ENCODE measurements at regions not wholly inside any gene's neighbourhood (a gene's known extent, or its start where the extent isn't known, plus 50 kb on each side); places are given as distances from the start of the nearest gene placed in this dataset.
"Not testable (repeated sequence)": the region's sequence is repeated elsewhere in the genome, so short reads cannot be mapped to it uniquely, and the experiment has no call there.

- Mint-ChIP-seq H3K9me3 (peaks cover 0 to 3% of the 10 kb centered on the region in 2 donors), H3K4me3 (no peak overlapping the region), H3K27me3 (no peaks in the 10 kb centered on the region), H3K36me3 (ENCODE audit: insufficient read depth) (no peaks in the 10 kb centered on the region), H3K27ac (no peak overlapping the region), H3K4me1 (ENCODE audit: low read depth in 2 of 2) (no peaks in the 10 kb centered on the region)
- ATAC-seq (replicated peaks) (no peak), DNase-seq (no peak)
Measured at GRCh38 chr5:44953078-44953477, 144.3 kb downstream of the MRPS30 start.

- not testable (repeated sequence) for ATAC-seq (replicated peaks); DNase-seq; H3K9me3 Mint-ChIP-seq; H3K27ac Mint-ChIP-seq; H3K4me3 Mint-ChIP-seq; H3K36me3 Mint-ChIP-seq (ENCODE audit: insufficient read depth); H3K27me3 Mint-ChIP-seq; H3K4me1 Mint-ChIP-seq (ENCODE audit: low read depth in 2 of 2)
Measured at GRCh38 chr5:44958943-44959454, 150.3 kb downstream of the MRPS30 start.

- ATAC-seq (replicated peaks): no peak
- no peak overlapping the region for H3K4me3 Mint-ChIP-seq
- no peak overlapping the region for H3K27ac Mint-ChIP-seq
- no peaks in the 10 kb centered on the region for H3K4me1 Mint-ChIP-seq (ENCODE audit: low read depth in 2 of 2)
- no peak for DNase-seq
- H3K9me3 Mint-ChIP-seq: peaks cover 7 to 9% of the 10 kb centered on the region in 2 donors
- H3K27me3 Mint-ChIP-seq: no peaks in the 10 kb centered on the region
- H3K36me3 Mint-ChIP-seq (ENCODE audit: insufficient read depth): no peaks in the 10 kb centered on the region
Measured at GRCh38 chr5:44969825-44970224, 161.1 kb downstream of the MRPS30 start.

GRCh38 chr5:44970963-44971362 is 162.2 kb downstream of the MRPS30 start:
- not testable (repeated sequence) for H3K27me3 Mint-ChIP-seq; H3K4me1 Mint-ChIP-seq (ENCODE audit: low read depth in 2 of 2); H3K4me3 Mint-ChIP-seq; ATAC-seq (replicated peaks); H3K9me3 Mint-ChIP-seq; H3K27ac Mint-ChIP-seq; H3K36me3 Mint-ChIP-seq (ENCODE audit: insufficient read depth); DNase-seq

- no peaks in the 10 kb centered on the region for H3K36me3 Mint-ChIP-seq (ENCODE audit: insufficient read depth)
- H3K9me3 Mint-ChIP-seq: peaks cover 5 to 8% of the 10 kb centered on the region in 2 donors
- no peaks in the 10 kb centered on the region for H3K4me1 Mint-ChIP-seq (ENCODE audit: low read depth in 2 of 2)
- H3K27me3 Mint-ChIP-seq: no peaks in the 10 kb centered on the region
- ATAC-seq (replicated peaks): no peak
- no peak overlapping the region for H3K27ac Mint-ChIP-seq
- H3K4me3 Mint-ChIP-seq: no peak overlapping the region
- no peak for DNase-seq
Measured at GRCh38 chr5:44974813-44975212, 166.1 kb downstream of the MRPS30 start.

GRCh38 chr5:44981708-44982107 is 173.0 kb downstream of the MRPS30 start:
- H3K27ac Mint-ChIP-seq: no peak overlapping the region
- H3K36me3 Mint-ChIP-seq (ENCODE audit: insufficient read depth): no peaks in the 10 kb centered on the region
- H3K27me3 Mint-ChIP-seq: no peaks in the 10 kb centered on the region
- H3K4me3 Mint-ChIP-seq: no peak overlapping the region
- ATAC-seq (replicated peaks) (no peak), DNase-seq (no peak)
- H3K4me1 Mint-ChIP-seq (ENCODE audit: low read depth in 2 of 2): no peaks in the 10 kb centered on the region
- H3K9me3 Mint-ChIP-seq: peaks cover 7 to 26% of the 10 kb centered on the region in 2 donors

GRCh38 chr5:44983006-44983405 is 174.3 kb downstream of the MRPS30 start:
- Mint-ChIP-seq H3K4me1 (ENCODE audit: low read depth in 2 of 2) (no peaks in the 10 kb centered on the region), H3K4me3 (no peak overlapping the region)

GRCh38 chr5:44987026-44987425 is 178.3 kb downstream of the MRPS30 start:
- no peak overlapping the region for H3K4me3 Mint-ChIP-seq
- DNase-seq (no peak), ATAC-seq (replicated peaks) (no peak)
- no peaks in the 10 kb centered on the region for H3K27me3 Mint-ChIP-seq
- H3K36me3 Mint-ChIP-seq (ENCODE audit: insufficient read depth): no peaks in the 10 kb centered on the region
- no peaks in the 10 kb centered on the region for H3K4me1 Mint-ChIP-seq (ENCODE audit: low read depth in 2 of 2)
- peaks cover 12 to 21% of the 10 kb centered on the region in 2 donors for H3K9me3 Mint-ChIP-seq
- no peak overlapping the region for H3K27ac Mint-ChIP-seq

More at GRCh38 chr5:44983006-44983405, 174.3 kb downstream of the MRPS30 start:
- H3K27ac Mint-ChIP-seq: no peak overlapping the region
- no peaks in the 10 kb centered on the region for H3K36me3 Mint-ChIP-seq (ENCODE audit: insufficient read depth)
- no peak for ATAC-seq (replicated peaks)
- peaks cover 9 to 28% of the 10 kb centered on the region in 2 donors for H3K9me3 Mint-ChIP-seq
- DNase-seq: no peak
- H3K27me3 Mint-ChIP-seq: no peaks in the 10 kb centered on the region

GRCh38 chr5:44991693-44992092 is 182.9 kb downstream of the MRPS30 start:
- Mint-ChIP-seq H3K36me3 (ENCODE audit: insufficient read depth) (no peaks in the 10 kb centered on the region), H3K27ac (no peak overlapping the region), H3K4me3 (no peak overlapping the region), H3K4me1 (ENCODE audit: low read depth in 2 of 2) (no peaks in the 10 kb centered on the region), H3K9me3 (peaks cover 3 to 10% of the 10 kb centered on the region in 2 donors), H3K27me3 (no peaks in the 10 kb centered on the region)
- ATAC-seq (replicated peaks): no peak
- DNase-seq: no peak

GRCh38 chr5:44993286-44993685 is 184.5 kb downstream of the MRPS30 start:
- Mint-ChIP-seq H3K27me3 (no peaks in the 10 kb centered on the region), H3K4me1 (ENCODE audit: low read depth in 2 of 2) (no peaks in the 10 kb centered on the region), H3K27ac (no peak overlapping the region), H3K4me3 (no peak overlapping the region), H3K36me3 (ENCODE audit: insufficient read depth) (no peaks in the 10 kb centered on the region), H3K9me3 (peaks cover 0 to 7% of the 10 kb centered on the region in 2 donors)
- no peak for DNase-seq
- ATAC-seq (replicated peaks): no peak

GRCh38 chr5:44997506-44997905 is 188.8 kb downstream of the MRPS30 start:
- Mint-ChIP-seq H3K27me3 (no peaks in the 10 kb centered on the region), H3K4me1 (ENCODE audit: low read depth in 2 of 2) (no peaks in the 10 kb centered on the region), H3K4me3 (no peak overlapping the region), H3K27ac (no peak overlapping the region), H3K9me3 (no peaks in the 10 kb centered on the region), H3K36me3 (ENCODE audit: insufficient read depth) (peaks cover 2% of the 10 kb centered on the region)
- DNase-seq (no peak), ATAC-seq (replicated peaks) (no peak)

GRCh38 chr5:45007102-45007501 is 198.4 kb downstream of the MRPS30 start:
- H3K9me3 Mint-ChIP-seq; H3K36me3 Mint-ChIP-seq (ENCODE audit: insufficient read depth); H3K27ac Mint-ChIP-seq; H3K27me3 Mint-ChIP-seq; DNase-seq; H3K4me3 Mint-ChIP-seq; H3K4me1 Mint-ChIP-seq (ENCODE audit: low read depth in 2 of 2); ATAC-seq (replicated peaks): not testable (repeated sequence)

GRCh38 chr5:45017568-45017967 is 208.8 kb downstream of the MRPS30 start:
- peaks cover 0 to 1% of the 10 kb centered on the region in 2 donors for H3K4me1 Mint-ChIP-seq (ENCODE audit: low read depth in 2 of 2)
- no peak overlapping the region for H3K4me3 Mint-ChIP-seq
- H3K27ac Mint-ChIP-seq: no peak overlapping the region
- peaks cover 0 to 5% of the 10 kb centered on the region in 2 donors for H3K9me3 Mint-ChIP-seq
- no peak for DNase-seq
- no peak for ATAC-seq (replicated peaks)
- H3K36me3 Mint-ChIP-seq (ENCODE audit: insufficient read depth): peaks cover 3% of the 10 kb centered on the region
- no peaks in the 10 kb centered on the region for H3K27me3 Mint-ChIP-seq

- Mint-ChIP-seq H3K27me3 (no peaks in the 10 kb centered on the region), H3K27ac (no peak overlapping the region), H3K36me3 (ENCODE audit: insufficient read depth) (no peaks in the 10 kb centered on the region), H3K4me3 (no peak overlapping the region), H3K4me1 (ENCODE audit: low read depth in 2 of 2) (no peaks in the 10 kb centered on the region), H3K9me3 (peaks cover 0 to 8% of the 10 kb centered on the region in 2 donors)
- no peak for DNase-seq
- no peak for ATAC-seq (replicated peaks)
Measured at GRCh38 chr5:45029553-45029952, 220.8 kb downstream of the MRPS30 start.

GRCh38 chr5:45035991-45036390 is 227.2 kb downstream of the MRPS30 start:
- DNase-seq (no peak), ATAC-seq (replicated peaks) (no peak)
- no peaks in the 10 kb centered on the region for H3K36me3 Mint-ChIP-seq (ENCODE audit: insufficient read depth)
- peaks cover 0 to 1% of the 10 kb centered on the region in 2 donors for H3K9me3 Mint-ChIP-seq
- no peaks in the 10 kb centered on the region for H3K4me1 Mint-ChIP-seq (ENCODE audit: low read depth in 2 of 2)
- no peak overlapping the region for H3K4me3 Mint-ChIP-seq
- no peaks in the 10 kb centered on the region for H3K27me3 Mint-ChIP-seq
- H3K27ac Mint-ChIP-seq: no peak overlapping the region
